ENCODE measurements at regions not wholly inside any gene's neighbourhood (a gene's known extent, or its start where the extent isn't known, plus 50 kb on each side); places are given as distances from the start of the nearest gene placed in this dataset.

DNA sequence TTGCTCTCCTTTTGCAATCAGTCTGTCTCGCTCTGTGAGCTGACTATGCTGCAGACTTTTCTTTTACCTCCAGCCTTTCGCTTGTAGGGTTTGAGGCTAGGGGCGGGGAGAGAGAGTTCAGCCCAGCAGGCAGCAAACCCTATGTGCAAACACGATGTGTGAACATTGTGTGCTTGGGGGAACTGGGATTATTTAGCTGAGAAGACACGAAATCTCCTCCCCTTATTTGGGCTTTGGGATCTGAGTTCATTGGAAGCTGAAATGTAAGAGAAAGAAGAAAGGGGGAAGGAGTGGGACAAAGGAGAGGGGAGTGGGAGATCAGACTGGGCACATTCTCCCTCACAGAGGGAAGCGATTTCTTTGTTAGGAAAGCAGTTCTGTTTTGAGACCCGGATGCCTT is 189.6 kb upstream of the TNP1 start:
- Histone ChIP-seq H3K4me1 (ENCODE audit: control insufficient read depth in 5 of 5, insufficient read depth in 5 of 5, low read length in 5 of 5) (peaks cover 0 to 14% (median 7%) of the 10 kb centered on the region in 5 donors), H3K27me3 (ENCODE audit: control insufficient read depth in 5 of 5, insufficient read depth in 4 of 5, low read length in 5 of 5) (peaks cover 0 to 8% (median 2%) of the 10 kb centered on the region in 5 donors), H3K9ac (ENCODE audit: low read length in 5 of 5) (no peak overlapping the region), H3K4me3 (ENCODE audit: low read depth in 1 of 5, low read length in 5 of 5) (no peak overlapping the region), H3K36me3 (ENCODE audit: control insufficient read depth in 5 of 5, insufficient read depth in 5 of 5, low read length in 5 of 5) (no peaks in the 10 kb centered on the region), H3K9me3 (ENCODE audit: control insufficient read depth in 5 of 5, low read length in 5 of 5) (no peaks in the 10 kb centered on the region), H3K27ac (ENCODE audit: low read depth, low read length) (no peak overlapping the region)

GRCh38 chr2:217048730-217049129 is 188.9 kb upstream of the TNP1 start:
- no peak overlapping the region for H3K9ac ChIP-seq (ENCODE audit: low read length in 5 of 5)
- no peak overlapping the region for H3K4me3 ChIP-seq (ENCODE audit: low read depth in 1 of 5, low read length in 5 of 5)
- H3K9me3 ChIP-seq (ENCODE audit: control insufficient read depth in 5 of 5, low read length in 5 of 5) = no peaks in the 10 kb centered on the region
- peaks cover 0 to 8% (median 2%) of the 10 kb centered on the region in 5 donors for H3K27me3 ChIP-seq (ENCODE audit: control insufficient read depth in 5 of 5, insufficient read depth in 4 of 5, low read length in 5 of 5)
- H3K36me3 ChIP-seq (ENCODE audit: control insufficient read depth in 5 of 5, insufficient read depth in 5 of 5, low read length in 5 of 5) = no peaks in the 10 kb centered on the region
- peaks cover 0 to 14% (median 7%) of the 10 kb centered on the region in 5 donors for H3K4me1 ChIP-seq (ENCODE audit: control insufficient read depth in 5 of 5, insufficient read depth in 5 of 5, low read length in 5 of 5)
- H3K27ac ChIP-seq (ENCODE audit: low read depth, low read length) = no peak overlapping the region

DNA sequence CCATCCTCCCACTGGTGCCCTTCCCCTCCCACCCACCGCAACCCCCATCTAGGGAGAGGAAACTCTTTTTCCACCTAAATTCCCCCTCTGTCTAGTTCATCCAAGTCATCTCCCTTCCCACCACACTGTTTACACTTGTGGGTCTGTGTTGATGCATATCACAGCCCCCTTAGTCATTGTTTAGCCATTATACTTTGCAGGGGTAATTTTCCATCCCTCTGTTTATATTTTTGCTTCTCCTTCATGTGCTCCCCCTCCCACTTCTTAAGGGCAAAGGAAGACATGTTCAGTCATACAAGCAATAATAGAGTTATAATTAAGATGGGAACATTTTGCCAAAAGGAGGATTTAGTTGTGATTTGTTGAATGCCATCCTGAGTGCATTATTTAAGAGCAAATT is 187.8 kb upstream of the TNP1 start:
- Histone ChIP-seq H3K9ac (ENCODE audit: low read length in 5 of 5) (no peak overlapping the region), H3K9me3 (ENCODE audit: control insufficient read depth in 5 of 5, low read length in 5 of 5) (no peaks in the 10 kb centered on the region), H3K4me3 (ENCODE audit: low read depth in 1 of 5, low read length in 5 of 5) (no peak overlapping the region), H3K36me3 (ENCODE audit: control insufficient read depth in 5 of 5, insufficient read depth in 5 of 5, low read length in 5 of 5) (no peaks in the 10 kb centered on the region), H3K27me3 (ENCODE audit: control insufficient read depth in 5 of 5, insufficient read depth in 4 of 5, low read length in 5 of 5) (peaks cover 0 to 8% (median 2%) of the 10 kb centered on the region in 5 donors), H3K4me1 (ENCODE audit: control insufficient read depth in 5 of 5, insufficient read depth in 5 of 5, low read length in 5 of 5) (peaks cover 0 to 12% (median 3%) of the 10 kb centered on the region in 5 donors), H3K27ac (ENCODE audit: low read depth, low read length) (no peak overlapping the region)

DNA sequence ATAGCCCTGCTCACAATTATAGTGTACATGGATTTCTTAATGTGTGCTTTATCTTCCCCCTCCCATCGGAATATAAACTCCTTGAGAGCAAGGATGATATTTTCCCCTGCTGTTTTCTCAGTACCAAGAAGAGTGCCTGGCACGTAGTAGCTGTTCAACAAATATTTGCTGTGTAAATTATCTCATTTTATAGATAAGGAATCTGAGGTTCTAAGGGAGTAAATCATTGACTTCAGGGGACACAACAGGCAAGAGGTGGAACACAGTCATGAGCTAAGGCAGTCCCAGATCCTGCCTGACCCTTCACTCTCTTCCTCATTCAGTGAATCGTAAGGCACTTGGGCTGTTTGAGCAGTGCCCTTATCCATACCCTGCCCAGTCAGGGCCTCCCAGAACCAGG is 187.3 kb upstream of the TNP1 start:
- no peak overlapping the region for H3K4me3 ChIP-seq (ENCODE audit: low read depth in 1 of 5, low read length in 5 of 5)
- H3K9me3 ChIP-seq (ENCODE audit: control insufficient read depth in 5 of 5, low read length in 5 of 5) = no peaks in the 10 kb centered on the region
- no peak overlapping the region for H3K27ac ChIP-seq (ENCODE audit: low read depth, low read length)
- H3K9ac ChIP-seq (ENCODE audit: low read length in 5 of 5) = no peak overlapping the region
- H3K27me3 ChIP-seq (ENCODE audit: control insufficient read depth in 5 of 5, insufficient read depth in 4 of 5, low read length in 5 of 5) = peaks cover 0 to 8% (median 2%) of the 10 kb centered on the region in 5 donors
- H3K36me3 ChIP-seq (ENCODE audit: control insufficient read depth in 5 of 5, insufficient read depth in 5 of 5, low read length in 5 of 5) = no peaks in the 10 kb centered on the region
- H3K4me1 ChIP-seq (ENCODE audit: control insufficient read depth in 5 of 5, insufficient read depth in 5 of 5, low read length in 5 of 5) = peaks cover 0 to 12% (median 3%) of the 10 kb centered on the region in 5 donors

DNA sequence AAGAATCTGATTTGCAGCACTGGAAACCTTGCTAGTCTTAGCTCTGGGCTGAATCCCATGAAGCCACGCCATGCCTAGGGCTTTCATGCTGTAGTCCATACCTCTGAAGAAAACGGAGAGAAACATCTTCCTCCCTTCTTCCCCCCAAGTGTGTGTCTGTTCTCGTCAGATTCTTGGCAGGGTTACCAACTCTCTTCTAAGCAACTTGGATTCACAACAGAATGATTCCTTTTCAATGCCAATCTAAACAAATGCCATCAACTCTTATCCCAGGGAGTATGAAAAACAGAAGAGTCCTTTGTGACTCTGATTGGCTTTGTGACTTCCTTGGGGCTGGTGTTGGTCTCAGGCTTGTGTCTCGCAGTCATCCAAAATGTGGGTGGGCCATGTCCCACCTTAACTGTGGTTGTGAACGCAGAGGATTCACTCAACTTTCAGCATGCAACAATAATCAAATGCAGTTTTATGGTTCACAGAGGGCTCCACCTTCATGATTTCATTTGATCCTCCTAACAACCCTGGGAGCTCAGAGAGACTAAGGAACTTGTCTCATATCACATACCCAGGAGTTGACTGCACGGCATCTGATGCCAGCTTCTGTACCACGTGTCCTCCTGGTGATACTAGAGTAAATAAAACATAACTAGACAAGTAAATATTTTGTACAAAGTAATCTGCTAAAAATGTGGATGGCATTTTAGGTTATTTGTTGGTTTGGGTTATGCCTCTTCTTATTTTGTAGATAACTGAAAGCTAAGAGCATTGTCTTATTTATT is 186.0 kb upstream of the TNP1 start:
- no peak overlapping the region for H3K4me3 ChIP-seq (ENCODE audit: low read depth in 1 of 5, low read length in 5 of 5)
- H3K4me1 ChIP-seq (ENCODE audit: control insufficient read depth in 5 of 5, insufficient read depth in 5 of 5, low read length in 5 of 5) = peaks cover 0 to 12% (median 3%) of the 10 kb centered on the region in 5 donors
- no peak overlapping the region for H3K27ac ChIP-seq (ENCODE audit: low read depth, low read length)
- no peak overlapping the region for H3K9ac ChIP-seq (ENCODE audit: low read length in 5 of 5)
- H3K27me3 ChIP-seq (ENCODE audit: control insufficient read depth in 5 of 5, insufficient read depth in 4 of 5, low read length in 5 of 5) = peaks cover 0 to 8% (median 2%) of the 10 kb centered on the region in 5 donors
- no peaks in the 10 kb centered on the region for H3K36me3 ChIP-seq (ENCODE audit: control insufficient read depth in 5 of 5, insufficient read depth in 5 of 5, low read length in 5 of 5)
- no peaks in the 10 kb centered on the region for H3K9me3 ChIP-seq (ENCODE audit: control insufficient read depth in 5 of 5, low read length in 5 of 5)

DNA sequence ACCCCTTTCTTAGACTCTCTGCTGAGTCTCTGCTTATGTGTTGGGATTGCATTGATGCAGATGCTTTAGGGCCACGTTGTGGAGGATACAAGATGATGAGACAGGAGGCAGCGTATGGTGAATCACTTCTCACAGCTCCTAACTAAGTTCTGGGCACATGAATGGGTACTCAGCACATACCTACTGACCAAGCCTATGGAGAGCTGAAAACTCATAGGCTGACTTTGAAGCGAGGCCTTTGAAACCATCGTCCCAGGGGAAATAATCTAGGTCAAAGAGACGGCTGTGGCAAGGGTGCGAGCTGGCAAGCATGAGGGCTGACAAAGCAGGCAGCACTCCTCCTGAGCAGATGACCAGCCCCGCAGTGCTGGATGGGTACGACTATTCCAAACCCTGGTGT is 180.2 kb upstream of the TNP1 start:
- peaks cover 4 to 17% (median 15%) of the 10 kb centered on the region in 5 donors for H3K4me1 ChIP-seq (ENCODE audit: control insufficient read depth in 5 of 5, insufficient read depth in 5 of 5, low read length in 5 of 5)
- H3K4me3 ChIP-seq (ENCODE audit: low read depth in 1 of 5, low read length in 5 of 5) = no peak overlapping the region
- H3K9me3 ChIP-seq (ENCODE audit: control insufficient read depth in 5 of 5, low read length in 5 of 5) = no peaks in the 10 kb centered on the region
- no peak overlapping the region for H3K27ac ChIP-seq (ENCODE audit: low read depth, low read length)
- no peaks in the 10 kb centered on the region for H3K36me3 ChIP-seq (ENCODE audit: control insufficient read depth in 5 of 5, insufficient read depth in 5 of 5, low read length in 5 of 5)
- H3K9ac ChIP-seq (ENCODE audit: low read length in 5 of 5) = no peak overlapping the region
- H3K27me3 ChIP-seq (ENCODE audit: control insufficient read depth in 5 of 5, insufficient read depth in 4 of 5, low read length in 5 of 5) = peaks cover 0 to 3% (median 0%) of the 10 kb centered on the region in 5 donors

DNA sequence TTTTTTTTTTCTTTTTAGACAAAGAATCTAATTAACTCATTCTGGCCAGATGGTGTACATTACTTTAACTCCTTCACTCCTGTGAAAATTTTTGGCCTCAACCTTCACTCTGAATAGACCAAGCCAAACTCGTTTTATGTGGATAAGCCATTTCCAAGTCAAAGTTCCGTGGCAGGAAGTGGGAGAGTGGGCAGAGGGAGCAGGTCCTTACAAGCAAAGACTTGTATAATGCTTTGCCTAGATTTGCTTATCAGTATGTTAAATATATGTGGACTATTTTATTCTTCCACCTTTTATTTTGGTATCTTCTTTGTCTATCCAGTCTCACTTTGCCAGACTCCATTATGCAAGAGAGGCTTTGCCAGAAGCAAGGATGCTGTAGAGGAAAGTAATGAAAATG is 178.1 kb upstream of the TNP1 start:
- no peaks in the 10 kb centered on the region for H3K9me3 ChIP-seq (ENCODE audit: control insufficient read depth in 5 of 5, low read length in 5 of 5)
- H3K27ac ChIP-seq (ENCODE audit: low read depth, low read length) = no peak overlapping the region
- H3K4me3 ChIP-seq (ENCODE audit: low read depth in 1 of 5, low read length in 5 of 5) = no peak overlapping the region
- H3K36me3 ChIP-seq (ENCODE audit: control insufficient read depth in 5 of 5, insufficient read depth in 5 of 5, low read length in 5 of 5) = no peaks in the 10 kb centered on the region
- peaks cover 4 to 17% (median 15%) of the 10 kb centered on the region in 5 donors for H3K4me1 ChIP-seq (ENCODE audit: control insufficient read depth in 5 of 5, insufficient read depth in 5 of 5, low read length in 5 of 5)
- H3K9ac ChIP-seq (ENCODE audit: low read length in 5 of 5) = no peak overlapping the region
- H3K27me3 ChIP-seq (ENCODE audit: control insufficient read depth in 5 of 5, insufficient read depth in 4 of 5, low read length in 5 of 5) = peaks cover 0 to 3% (median 0%) of the 10 kb centered on the region in 5 donors

- H3K27me3 ChIP-seq (ENCODE audit: control insufficient read depth in 5 of 5, insufficient read depth in 4 of 5, low read length in 5 of 5) = peaks cover 0 to 3% (median 0%) of the 10 kb centered on the region in 5 donors
- no peaks in the 10 kb centered on the region for H3K36me3 ChIP-seq (ENCODE audit: control insufficient read depth in 5 of 5, insufficient read depth in 5 of 5, low read length in 5 of 5)
- no peak overlapping the region for H3K4me3 ChIP-seq (ENCODE audit: low read depth in 1 of 5, low read length in 5 of 5)
- no peak overlapping the region for H3K27ac ChIP-seq (ENCODE audit: low read depth, low read length)
- H3K4me1 ChIP-seq (ENCODE audit: control insufficient read depth in 5 of 5, insufficient read depth in 5 of 5, low read length in 5 of 5) = peaks cover 4 to 17% (median 15%) of the 10 kb centered on the region in 5 donors
- H3K9me3 ChIP-seq (ENCODE audit: control insufficient read depth in 5 of 5, low read length in 5 of 5) = no peaks in the 10 kb centered on the region
- no peak overlapping the region for H3K9ac ChIP-seq (ENCODE audit: low read length in 5 of 5)
These were observed 177.5 kb upstream of the TNP1 start for GRCh38 chr2:217037353-217037752.

GRCh38 chr2:217035967-217036366 is 176.1 kb upstream of the TNP1 start:
- Histone ChIP-seq H3K36me3 (ENCODE audit: control insufficient read depth in 5 of 5, insufficient read depth in 5 of 5, low read length in 5 of 5) (no peaks in the 10 kb centered on the region), H3K9ac (ENCODE audit: low read length in 5 of 5) (no peak overlapping the region), H3K27ac (ENCODE audit: low read depth, low read length) (no peak overlapping the region), H3K4me3 (ENCODE audit: low read depth in 1 of 5, low read length in 5 of 5) (no peak overlapping the region), H3K9me3 (ENCODE audit: control insufficient read depth in 5 of 5, low read length in 5 of 5) (no peaks in the 10 kb centered on the region), H3K27me3 (ENCODE audit: control insufficient read depth in 5 of 5, insufficient read depth in 4 of 5, low read length in 5 of 5) (peaks cover 0 to 3% (median 0%) of the 10 kb centered on the region in 5 donors), H3K4me1 (ENCODE audit: control insufficient read depth in 5 of 5, insufficient read depth in 5 of 5, low read length in 5 of 5) (peaks cover 4 to 17% (median 15%) of the 10 kb centered on the region in 5 donors)

DNA sequence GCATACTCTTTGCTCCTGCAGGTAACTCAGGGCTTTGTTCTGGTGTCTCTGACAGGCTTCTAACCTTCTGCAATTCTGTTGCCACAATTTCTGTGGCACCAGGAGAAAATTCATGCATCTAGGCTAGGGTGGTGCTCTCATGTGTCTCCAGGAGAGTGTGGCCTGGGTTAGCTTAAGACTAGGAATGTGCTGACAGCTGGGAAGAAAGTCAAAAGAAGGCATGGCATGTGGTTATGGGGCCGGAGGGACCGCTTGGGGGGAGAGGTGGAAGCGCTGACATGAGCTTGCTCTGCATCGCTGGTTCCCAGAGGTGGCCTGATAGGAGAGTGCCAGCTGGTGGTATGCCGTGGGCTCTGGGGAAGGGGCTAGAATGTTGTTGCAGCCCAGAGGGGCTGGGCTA is 173.3 kb upstream of the TNP1 start:
- H3K9me3 ChIP-seq (ENCODE audit: control insufficient read depth in 5 of 5, low read length in 5 of 5) = no peaks in the 10 kb centered on the region
- H3K9ac ChIP-seq (ENCODE audit: low read length in 5 of 5) = no peak overlapping the region

More for the DNA sequence above, 173.3 kb upstream of the TNP1 start:
- Histone ChIP-seq H3K4me1 (ENCODE audit: control insufficient read depth in 5 of 5, insufficient read depth in 5 of 5, low read length in 5 of 5) (peaks cover 4 to 17% (median 15%) of the 10 kb centered on the region in 5 donors), H3K27me3 (ENCODE audit: control insufficient read depth in 5 of 5, insufficient read depth in 4 of 5, low read length in 5 of 5) (peaks cover 0 to 3% (median 0%) of the 10 kb centered on the region in 5 donors), H3K36me3 (ENCODE audit: control insufficient read depth in 5 of 5, insufficient read depth in 5 of 5, low read length in 5 of 5) (no peaks in the 10 kb centered on the region), H3K4me3 (ENCODE audit: low read depth in 1 of 5, low read length in 5 of 5) (no peak overlapping the region), H3K27ac (ENCODE audit: low read depth, low read length) (no peak overlapping the region)
